Thyroid gland (tissue), 4 donors: ENCODE measurements at regions not wholly inside any gene's neighbourhood (a gene's known extent, or its start where the extent isn't known, plus 50 kb on each side); places are given as distances from the start of the nearest gene placed in this dataset.

Experiments
- DNase-seq, 2 donors: peaks; one replicate each; pipeline ENCODE4 v3.0.0-alpha.2; 2019
- H3K27ac ChIP-seq, 3 donors: fragments of 200-600 bp; sonication (generic); 1 replicate in 2 of 3; 2 replicates in 1 of 3; pipeline ENCODE4 v1.5.1; 2016 to 2019; ENCODE audit warnings: mild to moderate bottlenecking in 1 of 3, moderate library complexity in 1 of 3
- H3K27me3 ChIP-seq: fragments of 200-600 bp; sonication (generic); one replicate; pipeline ENCODE4 v1.5.1; 2019
- H3K36me3 ChIP-seq, 2 donors: fragments of 200-600 bp; sonication (generic); one replicate each; pipeline ENCODE4 v1.5.1; 2016 to 2019
- H3K4me1 ChIP-seq, 2 donors: fragments of 200-600 bp; sonication (generic); one replicate each; pipeline ENCODE4 v1.5.1; 2017 to 2019
- H3K4me3 ChIP-seq, 3 donors: fragments of 200-600 bp; sonication (generic); replicated peaks in 1 of 3; 1 replicate in 2 of 3; 2 replicates in 1 of 3; pipeline ENCODE4 v1.5.1; 2016; ENCODE audit warnings: mild to moderate bottlenecking in 1 of 3
- H3K9me3 ChIP-seq: fragments of 200-600 bp; sonication (generic); one replicate; pipeline ENCODE4 v1.5.1; 2017
- POLR2A ChIP-seq, 2 donors: fragments of 450-650 bp; IDR thresholded peaks; one replicate each; pipeline ENCODE4 v1.6.1; 2017; ENCODE audit warnings: antibody characterized with exemption in 2 of 2, mild to moderate bottlenecking in 2 of 2, moderate library complexity in 1 of 2
- WGBS, 2 donors: methylation state at CpG; one replicate each; pipeline ENCODE4 v1.1.5; 2017; 5-methylcytosine and 5-hydroxymethylcytosine counted together
- intact Hi-C: fragments of 100-400 bp; cut with DNase I; formaldehyde crosslinking; loops from one replicate; pipeline ENCODE4 v1.15.1; 2023
- TF ChIP-seq, protein P1 (sequence below), 6 experiments: fragments of 200-600 bp in 3 of 6; fragments of 450-650 bp in 3 of 6; sonication (generic) in 3 of 6; IDR thresholded peaks; one replicate each; pipeline ENCODE4 v1.5.1; 2016 to 2019; ENCODE audit warnings: antibody characterized with exemption in 6 of 6, mild to moderate bottlenecking in 2 of 6, inconsistent platforms in 1 of 6, moderate library complexity in 1 of 6

DNA sequence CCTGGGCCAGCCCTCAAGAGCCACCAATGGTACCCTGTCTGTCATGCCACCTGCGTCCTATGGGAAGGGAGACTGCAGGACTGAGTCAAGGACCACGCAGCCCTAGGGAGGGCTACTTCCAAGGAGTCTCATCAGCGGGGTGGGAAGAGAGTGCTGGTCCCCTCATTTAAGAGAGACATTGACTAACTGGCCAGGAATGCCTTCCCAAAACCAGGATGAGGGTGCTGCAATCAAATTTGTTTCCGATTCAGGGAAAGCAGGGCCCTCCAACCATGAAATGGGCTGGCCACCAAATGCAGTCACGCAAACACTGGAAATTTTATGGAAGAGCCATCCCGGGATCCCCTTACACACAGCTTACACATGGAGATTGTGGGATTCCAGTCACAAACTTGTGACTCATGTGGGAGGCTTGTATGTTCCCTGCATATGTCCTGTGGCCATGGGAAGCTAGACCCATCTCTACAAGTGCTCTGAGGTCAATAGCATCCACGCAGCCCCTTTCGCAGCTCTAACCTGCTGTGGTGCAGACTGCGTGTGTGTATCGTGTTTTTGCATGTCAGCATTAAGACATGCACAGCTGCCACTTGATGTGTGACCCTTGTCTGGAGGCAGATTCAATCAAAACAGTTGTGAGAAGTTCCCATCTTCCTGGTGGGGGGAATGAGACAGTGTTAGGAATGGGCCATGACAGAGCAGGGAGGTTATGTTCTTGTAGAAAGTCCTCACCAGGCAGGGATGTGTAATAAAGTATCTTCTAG is 53.0 kb upstream of the CST7 start:
- Histone ChIP-seq H3K27me3 (no peaks in the 10 kb centered on the region), H3K9me3 (no peaks in the 10 kb centered on the region), H3K4me3 (no peak overlapping the region), H3K4me1 (no peaks in the 10 kb centered on the region), H3K27ac (no peak overlapping the region), H3K36me3 (no peaks in the 10 kb centered on the region)
- no peak for TF ChIP-seq POLR2A (IDR thresholded peaks at IDR 0.05)
- TF ChIP-seq, protein P1, sequence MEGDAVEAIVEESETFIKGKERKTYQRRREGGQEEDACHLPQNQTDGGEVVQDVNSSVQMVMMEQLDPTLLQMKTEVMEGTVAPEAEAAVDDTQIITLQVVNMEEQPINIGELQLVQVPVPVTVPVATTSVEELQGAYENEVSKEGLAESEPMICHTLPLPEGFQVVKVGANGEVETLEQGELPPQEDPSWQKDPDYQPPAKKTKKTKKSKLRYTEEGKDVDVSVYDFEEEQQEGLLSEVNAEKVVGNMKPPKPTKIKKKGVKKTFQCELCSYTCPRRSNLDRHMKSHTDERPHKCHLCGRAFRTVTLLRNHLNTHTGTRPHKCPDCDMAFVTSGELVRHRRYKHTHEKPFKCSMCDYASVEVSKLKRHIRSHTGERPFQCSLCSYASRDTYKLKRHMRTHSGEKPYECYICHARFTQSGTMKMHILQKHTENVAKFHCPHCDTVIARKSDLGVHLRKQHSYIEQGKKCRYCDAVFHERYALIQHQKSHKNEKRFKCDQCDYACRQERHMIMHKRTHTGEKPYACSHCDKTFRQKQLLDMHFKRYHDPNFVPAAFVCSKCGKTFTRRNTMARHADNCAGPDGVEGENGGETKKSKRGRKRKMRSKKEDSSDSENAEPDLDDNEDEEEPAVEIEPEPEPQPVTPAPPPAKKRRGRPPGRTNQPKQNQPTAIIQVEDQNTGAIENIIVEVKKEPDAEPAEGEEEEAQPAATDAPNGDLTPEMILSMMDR (IDR thresholded peaks at IDR 0.05): no peak
- no peak for DNase-seq
- WGBS, 2 donors: 95 to 97% methylated on average over 10 of the region's 10 CpGs
- intact Hi-C loops: no loop called here

DNA sequence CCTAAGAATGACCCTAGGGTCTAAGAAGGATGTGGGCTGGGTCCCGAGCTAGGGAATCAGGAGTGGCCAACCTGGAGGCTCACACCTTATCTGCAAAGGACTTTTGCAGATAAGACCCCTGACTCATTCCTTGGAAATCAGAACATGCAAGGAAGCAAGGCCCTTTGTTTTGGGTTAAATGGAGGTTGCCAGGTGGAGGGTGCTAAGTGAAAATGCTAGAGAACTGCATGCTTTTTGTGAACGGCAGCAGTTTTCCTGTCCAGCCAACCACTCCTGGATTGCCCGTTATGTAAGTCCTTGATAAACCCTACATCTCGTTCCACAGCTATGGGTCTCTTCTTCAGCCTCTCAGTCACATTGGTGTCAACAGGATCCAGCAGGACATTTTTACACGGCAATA is 52.1 kb upstream of the CST7 start:
- Histone ChIP-seq H3K4me1 (no peaks in the 10 kb centered on the region), H3K27ac (no peak overlapping the region), H3K36me3 (no peaks in the 10 kb centered on the region), H3K4me3 (no peak overlapping the region), H3K27me3 (no peaks in the 10 kb centered on the region), H3K9me3 (no peaks in the 10 kb centered on the region)
- intact Hi-C loops: no loop called here
- WGBS, 2 donors: 71 to 76% methylated on average over 5 of the region's 5 CpGs
- TF ChIP-seq, protein P1 (IDR thresholded peaks at IDR 0.05): no peak
- no peak for TF ChIP-seq POLR2A (IDR thresholded peaks at IDR 0.05)
- no peak for DNase-seq

DNA sequence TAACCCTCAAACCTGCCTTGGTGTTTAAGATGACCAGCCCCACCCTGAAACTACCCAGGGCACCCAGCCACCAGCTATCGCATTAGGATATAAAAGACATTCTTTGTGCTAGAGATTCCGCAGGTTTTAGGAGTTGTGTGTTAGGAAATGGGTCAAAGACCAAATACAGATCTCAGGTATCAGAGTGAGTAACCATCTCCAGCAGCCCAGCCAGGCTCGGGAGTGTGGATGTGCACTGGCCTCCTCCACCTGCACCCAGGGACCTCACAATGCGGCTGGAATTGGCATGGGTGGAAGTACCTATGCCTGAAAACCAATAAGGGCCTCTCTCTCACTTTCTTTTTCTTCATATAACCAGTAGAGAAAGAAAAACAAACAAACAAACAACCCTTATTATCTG is 51.1 kb upstream of the CST7 start:
- no peak for DNase-seq
- Histone ChIP-seq H3K36me3 (no peaks in the 10 kb centered on the region), H3K4me1 (no peaks in the 10 kb centered on the region), H3K4me3 (no peak overlapping the region), H3K27me3 (no peaks in the 10 kb centered on the region), H3K27ac (no peak overlapping the region), H3K9me3 (no peaks in the 10 kb centered on the region)
- intact Hi-C loops: no loop called here
- 96% methylated on average over 4 of the region's 4 CpGs for WGBS, 2 donors
- TF ChIP-seq POLR2A (IDR thresholded peaks at IDR 0.05): no peak
- TF ChIP-seq, protein P1 (IDR thresholded peaks at IDR 0.05): no peak

DNA sequence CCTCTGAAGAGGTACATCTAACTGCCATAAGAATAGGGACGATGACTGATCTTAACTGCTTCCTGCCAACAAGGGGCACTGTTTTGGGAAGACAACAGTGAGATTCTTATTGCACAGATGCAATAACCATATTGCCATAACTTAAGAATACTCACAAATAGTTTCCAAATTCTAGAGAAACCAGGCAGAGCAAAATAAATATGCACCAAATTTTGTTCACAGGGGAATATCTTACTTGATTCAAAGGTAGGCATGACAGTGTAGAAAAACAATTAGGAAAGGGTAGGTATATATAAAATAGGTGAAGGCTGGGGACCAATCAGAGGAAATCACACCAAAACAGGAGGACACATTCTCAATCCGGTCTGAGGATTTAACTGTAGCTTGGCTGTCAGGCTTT is 49.9 kb upstream of the CST7 start:
- Histone ChIP-seq H3K27ac (no peak overlapping the region), H3K27me3 (no peaks in the 10 kb centered on the region), H3K9me3 (no peaks in the 10 kb centered on the region), H3K4me1 (no peaks in the 10 kb centered on the region), H3K4me3 (no peak overlapping the region), H3K36me3 (no peaks in the 10 kb centered on the region)
- no peak for TF ChIP-seq POLR2A (IDR thresholded peaks at IDR 0.05)
- TF ChIP-seq, protein P1 (IDR thresholded peaks at IDR 0.05): no peak
- intact Hi-C loops: no loop called here
- 90 to 95% methylated on average over 2 of the region's 2 CpGs for WGBS, 2 donors
- DNase-seq: no peak
